ENCODE measurements at regions not wholly inside any gene's neighbourhood (a gene's known extent, or its start where the extent isn't known, plus 50 kb on each side); places are given as distances from the start of the nearest gene placed in this dataset.

DNA sequence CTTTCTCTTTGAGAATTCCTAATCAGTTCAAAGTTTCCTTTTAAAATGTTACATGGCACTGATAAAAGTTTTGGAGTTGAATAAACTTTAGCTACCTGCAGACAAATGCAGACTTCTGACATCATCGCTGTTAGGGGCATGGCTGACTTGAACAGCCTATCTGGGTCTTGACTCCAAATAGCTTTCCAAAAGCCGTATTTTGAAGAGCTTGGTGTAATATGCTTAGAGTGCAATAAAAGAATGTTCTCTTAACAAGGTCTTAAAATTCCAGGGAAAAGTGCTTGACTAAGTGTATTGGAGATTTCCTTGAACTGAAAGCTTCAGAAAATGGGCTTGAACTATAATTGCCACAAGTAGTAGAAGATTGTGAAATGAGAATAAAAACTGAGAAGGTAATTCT, 342.9 kb upstream of the DCC start:
- no peak for TF ChIP-seq POLR2AphosphoS5 (IDR thresholded peaks at IDR 0.05; ENCODE audit: low read depth, low read length)
- no peak for TF ChIP-seq TAF1 (IDR thresholded peaks at IDR 0.05; ENCODE audit: borderline replicate concordance, insufficient read depth, low read length)
- TF ChIP-seq SIN3A (IDR thresholded peaks at IDR 0.05; ENCODE audit: borderline replicate concordance, insufficient read depth, low read length): no peak

All from PFSK-1 (cell line).